NCI-H2196 (cell line): ENCODE measurements at regions not wholly inside any gene's neighbourhood (a gene's known extent, or its start where the extent isn't known, plus 50 kb on each side); places are given as distances from the start of the nearest gene placed in this dataset.
"Not testable (repeated sequence)": the region's sequence is repeated elsewhere in the genome, so short reads cannot be mapped to it uniquely, and the experiment has no call there.

Experiments used
- DNase-seq: peaks from one replicate; lab custom pipeline; 2025; ENCODE audit not compliant: unreplicated experiment; lab: John Stamatoyannopoulos, UW

DNA sequence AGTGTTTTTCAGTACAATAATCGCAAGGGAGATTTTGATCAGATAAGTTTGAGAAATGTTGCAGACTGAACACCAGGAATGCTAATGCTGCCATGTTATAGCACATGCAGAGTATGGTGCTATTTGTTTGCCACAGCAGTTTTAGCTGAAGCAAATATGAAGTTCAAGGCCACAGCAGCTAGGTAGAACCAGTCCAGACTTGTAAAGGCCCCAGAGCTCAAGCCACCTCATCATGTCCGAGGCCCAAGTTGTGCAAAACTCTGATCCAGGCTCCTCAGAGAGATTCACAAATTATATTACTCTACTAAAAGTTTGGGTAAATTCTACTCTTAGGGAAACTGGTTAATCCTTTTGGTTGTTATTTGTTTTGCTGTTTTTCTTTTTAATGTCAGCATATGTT, 2702.6 kb downstream of the PCDH9 start:
- DNase-seq = no peak

DNA sequence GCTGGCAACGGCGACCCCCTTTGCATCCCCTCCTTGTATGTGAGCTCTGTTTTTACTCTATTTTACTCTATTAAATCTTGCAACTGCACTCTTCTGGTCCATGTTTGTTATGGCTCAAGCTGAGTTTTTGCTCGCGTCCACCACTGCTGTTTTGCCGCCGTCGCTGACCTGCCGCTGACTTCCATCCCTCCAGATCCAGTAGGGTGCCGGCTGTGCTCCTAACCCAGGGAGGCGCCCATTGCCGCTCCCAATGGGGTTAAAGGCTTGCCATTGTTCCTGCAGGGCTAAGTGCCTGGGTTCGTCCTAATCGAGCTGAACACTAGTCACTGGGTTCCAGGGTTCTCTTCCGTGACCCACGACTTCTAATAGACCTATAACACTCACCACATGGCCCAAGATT, 2704.4 kb downstream of the PCDH9 start:
- DNase-seq = no peak

DNA sequence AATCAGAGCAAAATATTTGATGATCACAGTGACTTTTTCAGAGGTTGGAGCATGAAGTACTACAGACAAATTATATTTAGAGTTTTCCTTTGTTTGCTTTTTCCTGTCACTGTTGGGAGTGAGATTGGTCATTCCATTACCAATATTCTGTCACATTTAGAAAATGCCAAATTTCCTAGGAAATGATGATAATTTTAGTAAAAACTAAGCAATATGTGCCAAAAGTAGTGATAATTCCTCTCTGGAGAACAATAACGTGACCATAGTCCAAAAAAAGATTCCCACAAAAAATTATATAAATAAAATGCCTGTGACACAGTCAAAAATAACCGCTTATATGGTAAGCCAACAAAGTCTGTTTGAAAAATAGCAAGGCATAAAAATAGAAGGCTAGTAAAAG, 2719.4 kb downstream of the PCDH9 start:
- no peak for DNase-seq

DNA sequence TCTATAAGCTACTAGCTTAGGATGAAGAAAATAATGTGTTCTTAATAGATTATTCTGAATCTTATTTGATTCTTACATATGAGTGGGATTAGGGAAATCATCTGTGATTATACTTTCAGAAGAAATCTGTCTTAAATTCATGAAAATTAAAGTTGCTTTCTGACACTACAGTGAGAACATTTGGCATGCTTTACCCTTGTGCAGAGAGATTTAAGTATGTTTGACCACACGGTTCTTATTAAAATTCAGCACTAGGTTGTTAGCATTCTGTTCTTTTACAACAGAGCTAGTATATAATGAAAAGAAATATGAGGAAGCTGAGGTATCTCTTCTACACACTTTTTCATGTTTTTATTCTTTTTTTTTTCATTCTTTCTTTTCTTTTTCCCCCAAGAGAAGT, 2723.9 kb downstream of the PCDH9 start:
- no peak for DNase-seq

DNA sequence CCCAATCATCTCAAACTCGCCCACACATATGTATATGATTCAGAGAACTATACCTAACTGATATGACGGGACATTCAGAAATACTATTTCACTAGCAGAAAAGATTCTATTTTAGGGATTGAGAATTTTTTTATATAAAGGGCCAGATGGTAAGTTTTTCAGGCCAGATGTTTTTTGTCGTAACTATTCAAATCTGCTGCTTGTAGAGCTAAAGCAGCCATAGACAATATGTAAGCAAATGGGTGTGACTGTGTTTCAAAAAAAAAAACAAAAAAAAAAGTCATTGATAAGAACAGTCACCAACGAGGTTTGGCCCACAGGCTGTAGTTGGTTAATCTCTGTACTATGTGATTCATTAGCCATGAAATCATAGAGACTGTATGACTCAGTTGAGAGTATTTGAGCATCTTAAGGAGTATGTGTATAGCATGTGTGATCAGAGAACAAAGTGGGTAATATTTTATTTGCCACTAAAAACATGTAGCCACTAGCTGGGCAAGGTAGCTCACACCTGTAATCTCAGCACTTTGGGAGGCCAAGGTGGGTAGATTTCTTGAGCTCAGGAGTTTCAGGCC, 2724.7 kb downstream of the PCDH9 start:
- no peak for DNase-seq

DNA sequence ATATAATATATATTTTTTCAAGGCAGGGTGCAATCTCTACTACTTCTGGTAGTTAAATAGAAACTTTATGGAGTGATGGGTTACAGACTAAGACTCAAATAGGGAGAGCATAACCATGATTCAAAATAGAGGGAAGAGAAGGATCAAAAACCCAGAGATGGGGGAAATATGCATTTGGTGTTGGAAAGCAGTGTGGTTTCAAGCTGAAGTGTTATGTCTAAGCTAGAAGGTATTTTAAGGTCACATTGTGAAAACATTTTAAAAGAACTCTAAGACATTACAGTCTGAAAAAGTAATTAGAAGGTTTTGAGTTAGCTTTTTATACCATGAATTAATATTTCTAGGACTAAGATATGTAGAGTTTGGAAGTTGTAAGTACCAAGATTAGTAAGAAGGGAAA, 2741.4 kb downstream of the PCDH9 start:
- DNase-seq = no peak

DNA sequence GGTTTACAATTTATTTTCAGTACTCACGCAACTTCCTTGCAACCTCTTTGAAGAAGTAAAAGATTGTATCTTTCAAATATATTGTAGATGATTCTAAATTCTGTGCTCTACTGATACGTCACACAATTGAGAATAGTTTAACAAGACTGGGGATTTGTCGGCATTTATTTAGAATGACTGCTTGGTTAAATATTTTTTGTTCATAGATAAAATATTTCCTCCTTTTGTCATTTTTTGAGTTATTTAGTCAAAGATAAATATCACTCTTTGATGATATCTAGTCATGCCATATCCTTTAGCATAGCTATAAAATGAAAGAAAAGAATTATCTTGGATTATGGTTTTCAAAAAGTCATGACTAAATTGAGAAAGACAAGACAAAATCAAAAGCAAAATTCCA, 2747.8 kb downstream of the PCDH9 start:
- DNase-seq = no peak

DNA sequence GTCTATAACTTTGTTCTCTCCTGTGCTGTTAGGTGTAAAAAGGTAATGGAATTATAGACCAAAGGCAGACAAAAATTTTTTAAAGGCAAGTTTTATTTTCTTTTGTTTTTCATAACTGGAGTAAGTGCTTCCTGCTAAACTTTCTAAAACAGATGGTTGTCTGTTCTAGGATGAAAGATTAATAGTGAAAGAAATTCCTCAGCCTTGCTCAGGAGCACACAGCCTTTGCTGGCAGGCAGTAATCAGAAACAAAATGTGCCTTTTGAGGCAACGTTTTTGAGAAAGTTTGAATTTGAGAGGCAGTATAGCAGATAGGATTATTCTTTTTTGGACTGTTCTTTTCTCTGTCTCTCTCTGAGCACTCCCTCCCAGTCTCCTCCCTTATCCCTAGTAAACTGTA, 2749.5 kb downstream of the PCDH9 start:
- no peak for DNase-seq

DNA sequence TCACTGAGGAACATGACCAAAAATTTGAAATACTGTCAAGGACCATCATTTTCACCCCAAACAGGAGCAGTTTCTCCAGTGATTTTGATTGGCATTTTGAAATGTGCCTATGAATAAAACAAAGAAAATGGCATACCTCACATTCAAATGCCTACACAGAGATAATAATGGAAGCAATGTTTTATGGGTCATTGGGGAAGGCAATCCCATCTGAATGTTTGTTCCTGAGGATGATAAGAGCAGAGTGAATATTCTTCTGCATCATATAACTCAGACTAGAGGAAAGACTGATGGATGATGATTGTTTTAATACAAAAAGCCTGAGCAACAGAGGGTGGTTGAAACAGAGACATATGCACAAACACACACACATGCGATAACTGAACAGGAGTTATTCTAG, 2749.9 kb downstream of the PCDH9 start:
- no peak for DNase-seq

DNA sequence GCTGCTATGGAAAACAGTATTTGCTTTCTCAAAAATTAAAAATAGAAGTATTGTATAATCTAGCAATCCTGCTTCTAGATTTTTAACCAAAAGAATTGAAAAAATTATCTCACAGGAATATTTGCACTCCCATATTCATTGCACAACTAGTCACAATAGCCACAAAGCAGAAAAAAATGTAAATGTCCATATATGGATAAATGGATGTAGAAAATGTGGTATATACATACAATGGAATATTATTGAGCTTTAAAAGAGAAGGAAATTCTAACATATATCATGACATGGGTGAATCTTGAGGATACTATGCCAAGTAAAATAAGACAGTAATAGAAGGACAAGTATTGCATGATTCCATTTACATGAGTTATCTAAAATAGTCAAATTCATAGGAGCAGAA, 2753.0 kb downstream of the PCDH9 start:
- no peak for DNase-seq

DNA sequence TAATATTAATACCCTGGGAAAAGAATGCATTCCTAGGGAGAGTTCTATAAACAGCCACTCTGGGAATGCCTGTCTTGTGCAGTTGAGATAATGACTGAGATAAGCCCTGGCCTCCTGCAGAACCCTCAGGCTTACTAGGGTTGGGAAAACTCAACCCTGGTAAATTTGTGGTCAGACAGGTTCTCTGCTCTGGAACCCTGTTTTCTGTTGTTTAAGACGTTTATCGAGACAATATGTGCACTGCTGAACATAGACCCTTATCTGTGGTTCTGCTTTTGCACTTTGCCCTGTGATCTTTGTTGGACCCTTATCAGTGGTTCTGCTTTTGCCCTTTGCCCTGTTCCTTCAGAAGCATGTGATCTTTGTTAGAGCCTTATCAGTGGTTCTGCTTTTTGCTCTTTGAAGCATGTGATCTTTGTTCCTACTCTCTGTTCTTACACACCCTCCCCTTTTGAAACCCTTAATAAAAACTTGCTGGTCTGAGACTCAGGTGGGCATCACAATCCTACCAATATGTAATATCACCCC, 2754.0 kb downstream of the PCDH9 start:
- not testable (repeated sequence) for DNase-seq

DNA sequence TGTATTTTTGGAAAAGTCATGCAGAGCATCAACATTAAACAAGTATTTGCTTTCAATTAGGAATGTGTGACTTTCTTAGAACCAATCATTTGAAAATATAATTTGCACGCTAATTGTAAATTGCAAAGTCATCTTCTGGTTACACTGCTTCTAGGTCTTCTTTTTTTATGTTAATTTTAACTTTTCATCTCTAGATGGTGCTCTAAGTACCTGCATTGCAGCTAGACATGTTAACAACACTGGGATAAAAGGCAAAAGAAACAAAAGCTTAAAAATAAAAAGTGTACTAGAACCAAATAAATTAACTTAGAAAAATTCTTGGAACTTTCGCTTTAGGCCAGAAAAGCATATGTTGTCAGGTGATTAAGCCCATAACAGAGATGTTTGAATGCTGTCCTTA, 2758.2 kb downstream of the PCDH9 start:
- DNase-seq = no peak

DNA sequence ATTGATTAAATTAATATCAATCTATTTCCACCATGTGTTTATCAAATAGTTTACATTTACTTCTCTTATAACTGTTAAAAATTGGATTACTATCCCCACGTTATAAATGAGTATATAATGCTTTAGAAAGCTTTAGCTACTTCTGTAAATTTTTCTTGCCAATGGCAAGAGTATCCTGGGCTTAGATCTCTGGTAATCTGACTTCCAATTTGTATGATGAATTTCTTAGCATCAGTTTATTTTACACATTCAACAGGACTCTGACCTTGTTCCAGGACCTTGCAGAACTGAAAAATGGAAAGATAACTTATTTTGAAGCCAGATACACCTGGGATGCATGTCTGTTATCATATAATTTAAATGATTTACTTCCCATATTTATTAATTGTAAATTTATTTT, 2759.4 kb downstream of the PCDH9 start:
- DNase-seq = no peak

DNA sequence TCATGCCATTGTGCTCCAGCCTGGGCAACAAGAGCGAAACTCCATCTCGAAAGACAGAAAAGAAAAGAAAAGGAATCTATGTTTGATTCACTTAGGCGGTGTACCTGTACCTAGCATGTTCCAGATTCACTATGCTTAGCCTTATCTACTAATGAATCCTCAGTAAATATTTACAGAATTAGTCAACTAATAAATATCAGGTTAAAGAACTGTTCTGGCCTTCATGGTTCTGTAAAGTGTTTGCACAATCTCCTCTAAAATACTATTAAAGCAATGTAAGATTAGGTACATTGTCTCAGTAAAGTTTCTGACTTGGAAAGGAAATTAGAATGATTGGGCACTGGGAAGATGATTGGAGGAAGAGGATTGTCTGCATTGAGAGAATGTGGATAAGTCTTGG, 2770.4 kb downstream of the PCDH9 start:
- no peak for DNase-seq

DNA sequence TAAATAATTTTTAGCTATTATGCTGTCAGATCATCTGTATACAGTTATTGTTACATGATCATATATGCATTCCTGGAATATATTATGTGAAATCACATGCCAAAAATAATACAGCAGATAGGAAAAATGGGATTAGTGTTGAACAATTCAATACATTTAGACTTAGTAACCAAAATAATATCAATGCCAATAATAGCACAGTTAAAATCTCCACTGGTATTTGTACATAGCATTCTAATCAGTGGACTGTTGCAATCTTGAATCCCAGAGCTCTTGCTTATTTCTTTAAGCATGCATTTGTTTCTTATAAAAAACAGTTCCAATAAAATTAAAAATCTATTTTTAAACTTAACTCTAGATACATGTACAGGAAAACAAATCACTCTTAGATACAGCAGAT, 2772.2 kb downstream of the PCDH9 start:
- DNase-seq = no peak

DNA sequence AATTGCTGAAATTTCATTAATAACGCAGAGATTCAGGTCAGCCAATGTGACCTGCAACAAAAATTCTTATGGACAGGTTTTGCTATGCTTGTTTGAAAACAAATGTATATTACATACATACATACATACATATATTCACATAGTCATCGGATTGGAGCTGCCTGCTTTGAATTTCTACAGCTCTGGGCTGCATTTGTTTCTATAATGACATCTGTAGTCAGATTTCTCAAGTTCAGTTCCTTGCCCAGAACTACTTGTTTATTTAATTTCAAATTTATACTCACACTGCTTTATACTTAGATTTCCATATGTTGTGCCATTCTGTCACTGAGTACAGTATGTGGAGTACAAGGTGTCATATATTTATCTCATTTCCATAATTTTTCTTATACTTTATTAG, 2775.0 kb downstream of the PCDH9 start:
- no peak for DNase-seq

DNA sequence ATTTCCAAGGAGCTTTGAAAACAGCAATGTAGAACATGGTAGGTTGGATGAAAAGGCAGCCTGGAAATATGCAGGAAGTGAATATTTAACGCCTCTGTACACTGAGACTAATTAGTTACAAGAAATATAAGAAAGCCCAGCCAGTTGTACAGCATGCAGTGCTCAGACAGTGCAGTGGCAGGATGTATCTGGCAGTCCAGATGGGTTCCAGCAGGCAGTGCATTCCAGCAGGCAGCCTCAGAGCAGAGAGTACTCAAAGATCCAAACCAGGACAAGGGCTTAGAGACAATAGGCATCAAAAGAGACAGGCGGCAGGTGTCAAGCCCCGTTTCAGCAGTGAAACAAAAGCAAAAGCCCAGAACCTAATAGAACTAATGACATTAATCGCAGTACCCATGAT, 2776.3 kb downstream of the PCDH9 start:
- no peak for DNase-seq

DNA sequence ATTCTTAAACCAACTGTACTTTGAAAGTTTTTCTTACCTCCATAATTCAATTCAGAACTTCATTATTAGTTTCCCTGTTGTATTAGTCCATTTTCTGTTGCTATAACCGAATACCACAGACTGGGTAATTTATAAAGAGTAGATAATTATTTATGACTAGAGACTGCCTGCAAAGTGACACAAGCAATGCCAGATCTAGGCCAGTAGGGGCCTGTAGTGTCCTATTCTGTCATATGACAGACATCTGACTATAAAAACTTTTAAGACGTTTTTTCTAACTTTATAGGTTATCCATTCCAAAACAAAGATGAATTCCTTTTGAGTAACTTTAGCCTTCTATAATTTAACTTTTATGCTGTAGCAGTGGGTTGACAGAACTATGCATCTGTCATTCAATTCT, 2783.8 kb downstream of the PCDH9 start:
- no peak for DNase-seq

DNA sequence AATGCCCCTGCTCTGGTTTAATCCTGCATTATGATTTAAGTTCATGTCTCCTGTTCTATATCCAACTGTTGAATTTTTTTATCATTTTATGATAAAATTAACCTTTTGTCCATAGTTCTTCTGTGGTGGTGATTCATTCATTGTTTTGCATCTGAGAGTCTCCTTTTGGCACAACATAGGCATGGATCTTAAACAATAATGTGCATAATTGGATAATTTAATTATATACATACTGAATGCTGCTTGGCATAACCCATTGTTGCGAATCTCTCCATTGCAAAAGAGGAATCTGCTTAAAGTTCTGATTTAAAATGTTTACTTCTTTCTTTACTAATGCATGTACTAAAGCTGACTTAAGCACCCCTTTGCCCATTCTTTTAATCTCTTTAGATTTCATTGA, 2788.4 kb downstream of the PCDH9 start:
- no peak for DNase-seq

DNA sequence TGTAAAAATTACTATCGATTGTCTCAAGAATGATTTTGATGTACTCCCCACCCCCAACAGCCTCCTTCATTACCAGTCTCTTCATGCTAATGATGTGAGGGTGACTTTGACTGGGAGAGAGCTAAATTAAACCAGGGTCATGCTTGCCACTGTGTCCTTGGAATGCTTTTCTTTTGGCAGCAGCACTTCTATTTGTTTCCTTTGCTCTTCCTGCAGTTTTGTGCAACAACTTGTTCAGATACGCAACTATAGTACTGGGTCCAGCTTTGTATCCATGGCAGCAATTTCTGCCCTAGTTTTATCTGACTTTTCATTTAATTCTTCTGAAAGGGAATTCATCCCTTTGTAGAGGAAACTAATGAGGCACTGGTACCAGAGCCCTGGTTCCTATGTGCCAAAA, 2792.1 kb downstream of the PCDH9 start:
- DNase-seq = no peak

DNA sequence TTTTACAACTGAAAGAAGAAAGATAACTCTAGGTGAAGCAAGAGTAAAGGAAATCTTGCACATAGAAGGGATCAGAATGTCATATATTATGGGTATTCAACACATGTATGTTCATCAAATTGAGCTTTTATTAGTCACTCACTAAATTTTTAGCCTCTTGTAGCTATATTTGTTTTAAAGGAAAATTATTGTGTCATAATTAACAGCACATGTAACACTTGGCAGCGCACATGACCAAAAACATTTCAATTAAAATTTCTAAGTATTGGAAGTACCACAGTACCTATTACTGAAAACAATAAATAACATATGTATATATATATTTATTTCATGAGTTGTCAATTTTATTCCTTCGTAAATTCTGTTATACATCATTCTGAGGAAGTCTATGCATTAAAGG, 2800.4 kb downstream of the PCDH9 start:
- no peak for DNase-seq

DNA sequence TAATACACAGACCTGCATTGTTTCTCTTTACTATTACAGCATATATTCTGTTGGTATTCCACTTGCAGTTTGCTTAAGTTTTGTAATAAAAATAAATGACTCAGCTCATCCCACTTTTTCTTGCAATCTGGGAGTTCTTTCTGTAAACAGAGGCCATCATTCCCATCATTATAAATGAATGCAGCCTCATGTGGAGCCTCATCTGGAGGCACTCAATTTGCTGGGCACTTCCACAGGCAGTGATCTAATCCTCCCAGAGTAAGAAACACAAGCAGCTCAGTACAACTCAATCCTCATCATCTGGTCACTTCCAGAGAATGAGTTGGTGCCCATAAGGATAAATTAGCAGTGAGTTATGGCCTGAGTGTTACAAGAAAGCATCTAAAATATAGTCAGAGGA, 2801.9 kb downstream of the PCDH9 start:
- no peak for DNase-seq

DNA sequence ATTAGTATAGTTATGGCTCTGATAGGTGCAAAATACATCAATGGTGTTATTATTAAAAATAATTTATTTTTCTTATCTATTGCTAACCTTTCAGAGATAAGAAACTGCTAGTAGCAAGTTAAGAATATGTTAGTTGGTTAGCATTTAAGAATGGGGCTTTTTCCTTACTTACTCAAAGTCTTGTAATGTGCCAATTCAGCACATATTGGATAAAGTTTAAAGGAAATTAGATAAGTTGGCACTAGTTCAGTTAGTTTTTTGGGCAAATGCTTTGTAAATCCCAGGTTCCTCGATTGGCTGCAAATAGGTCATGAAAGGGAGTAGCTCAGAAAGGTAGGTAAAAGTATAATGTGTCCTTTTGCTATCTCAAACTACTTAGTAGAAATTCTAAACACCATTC, 2806.7 kb downstream of the PCDH9 start:
- no peak for DNase-seq

DNA sequence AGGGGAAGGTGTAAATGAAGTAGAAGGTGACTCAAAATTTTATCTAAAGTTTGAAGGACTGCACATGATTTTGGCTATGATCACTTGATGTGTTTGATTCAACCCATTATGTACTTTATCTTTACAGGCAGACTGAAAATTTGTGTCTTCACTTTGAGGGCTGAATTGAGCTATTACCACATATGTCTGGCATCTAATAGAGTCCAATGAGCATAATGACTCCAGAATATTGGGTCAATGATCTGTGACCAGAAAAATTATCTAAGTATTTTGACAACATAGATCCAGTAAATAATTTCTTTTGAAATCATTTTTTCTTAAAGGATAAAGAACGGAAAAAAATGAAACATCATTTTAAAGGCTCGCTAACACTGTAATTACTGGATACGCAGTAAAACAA, 2810.0 kb downstream of the PCDH9 start:
- DNase-seq = no peak
